Heart left ventricle (tissue), 13 donors: ENCODE measurements at regions not wholly inside any gene's neighbourhood (a gene's known extent, or its start where the extent isn't known, plus 50 kb on each side); places are given as distances from the start of the nearest gene placed in this dataset.

Experiments used
- POLR2A ChIP-seq, 2 donors: fragments of 450-650 bp; IDR thresholded peaks; one replicate each; pipeline ENCODE4 v1.6.1; 2017; ENCODE audit warnings: antibody characterized with exemption in 2 of 2, mild to moderate bottlenecking in 2 of 2, moderate library complexity in 2 of 2
- TF ChIP-seq, protein P1 (sequence below), 12 donors: fragments of 200-600 bp; sonication (generic) in 4 of 12; IDR thresholded peaks; one replicate each; pipeline versions ENCODE4 v1.5.0 to v1.8.0; 2018 to 2022; ENCODE audit warnings: antibody characterized with exemption in 12 of 12, mild to moderate bottlenecking in 5 of 12
- donor health status: ischemic (EF 13 %, LVEDD 7.1; RV severe dilation, severe dysfunction).
- donor health status: DM: no; HTN: yes; CAD: no.
- donor health status: DM: no; HTN: no; CAD: no.
- donor health status: ischemic (EF 25% LVEDD 6.9; RV normal size, moderate dysfunction).
- donor health status: ischemic (EF 25% LVEDD 5.7; RV mildly dilated, moderate dysfunction).
- donor health status: ischemic (EF 35%, LVEDD 5.7; RV mildly dilated, moderate dysfunction).
- donor health status: nonischemic (EF 11% LVEDD 7.7; RV severe dilation, severe dysfunction).
- donor health status: DM: yes; HTN: yes; CAD: no.
- donor health status: PGD.
- donor health status: ischemic (EF 29% LVEDD 5.4; RV normal size, mild dysfunction).
- donor health status: nonischemic (EF 23%, LVEDD 6.1; RV moderate dilation, normal function).

DNA sequence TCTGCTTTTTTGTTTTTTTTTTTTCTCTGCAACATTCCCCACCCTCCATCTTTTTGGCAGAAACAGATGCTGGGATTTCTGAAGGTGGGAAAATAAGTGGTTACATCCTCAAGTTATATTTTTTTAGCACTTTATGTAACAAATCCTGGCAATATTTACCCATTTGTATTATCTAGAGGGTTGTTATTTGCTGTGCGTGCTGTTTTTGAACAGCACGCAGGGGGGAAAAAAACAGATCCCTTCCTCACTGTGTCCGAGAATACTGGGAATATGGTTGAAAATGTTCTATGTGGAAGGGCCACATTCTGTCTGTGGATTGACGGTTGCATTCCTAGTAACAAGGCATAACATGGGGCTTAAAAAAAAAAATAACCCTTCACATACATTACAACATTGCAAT is 394.8 kb downstream of the SHISA9 start:
- TF ChIP-seq, protein P1, sequence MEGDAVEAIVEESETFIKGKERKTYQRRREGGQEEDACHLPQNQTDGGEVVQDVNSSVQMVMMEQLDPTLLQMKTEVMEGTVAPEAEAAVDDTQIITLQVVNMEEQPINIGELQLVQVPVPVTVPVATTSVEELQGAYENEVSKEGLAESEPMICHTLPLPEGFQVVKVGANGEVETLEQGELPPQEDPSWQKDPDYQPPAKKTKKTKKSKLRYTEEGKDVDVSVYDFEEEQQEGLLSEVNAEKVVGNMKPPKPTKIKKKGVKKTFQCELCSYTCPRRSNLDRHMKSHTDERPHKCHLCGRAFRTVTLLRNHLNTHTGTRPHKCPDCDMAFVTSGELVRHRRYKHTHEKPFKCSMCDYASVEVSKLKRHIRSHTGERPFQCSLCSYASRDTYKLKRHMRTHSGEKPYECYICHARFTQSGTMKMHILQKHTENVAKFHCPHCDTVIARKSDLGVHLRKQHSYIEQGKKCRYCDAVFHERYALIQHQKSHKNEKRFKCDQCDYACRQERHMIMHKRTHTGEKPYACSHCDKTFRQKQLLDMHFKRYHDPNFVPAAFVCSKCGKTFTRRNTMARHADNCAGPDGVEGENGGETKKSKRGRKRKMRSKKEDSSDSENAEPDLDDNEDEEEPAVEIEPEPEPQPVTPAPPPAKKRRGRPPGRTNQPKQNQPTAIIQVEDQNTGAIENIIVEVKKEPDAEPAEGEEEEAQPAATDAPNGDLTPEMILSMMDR (IDR thresholded peaks at IDR 0.05) = no peak
- no peak for TF ChIP-seq POLR2A (IDR thresholded peaks at IDR 0.05)
